CD14-positive monocyte (primary cell): ENCODE measurements at regions not wholly inside any gene's neighbourhood (a gene's known extent, or its start where the extent isn't known, plus 50 kb on each side); places are given as distances from the start of the nearest gene placed in this dataset.
A peak's percentile ranks its signal among the peaks of the same experiment; 100 is the strongest.

ENCODE experiments used
- DNase-seq, 3 donors: peaks; one replicate each; pipeline ENCODE4 v3.0.0-alpha.2; 2011 to 2022
- H2AFZ ChIP-seq: 2 replicates; pipeline ENCODE4 v1.6.0; 2012; ENCODE audit warnings: mild to moderate bottlenecking, low read depth, low read length, inconsistent platforms; ENCODE audit not compliant: insufficient read depth, poor library complexity, severe bottlenecking
- H3K27ac ChIP-seq, 2 donors: 1 replicate in 1 of 2; 2 replicates in 1 of 2; pipeline ENCODE4 v1.5.1; 2012 to 2013; ENCODE audit warnings: low read length in 2 of 2, control low read depth in 1 of 2, inconsistent platforms in 1 of 2, low read depth in 1 of 2, mild to moderate bottlenecking in 1 of 2
- H3K27me3 ChIP-seq, 2 donors: one replicate each; pipeline versions ENCODE4 v1.6.0 to v1.6.1; 2011 to 2013; ENCODE audit warnings: low read length in 2 of 2; ENCODE audit not compliant: control insufficient read depth in 2 of 2, insufficient read depth in 2 of 2
- H3K36me3 ChIP-seq, 2 donors: replicated peaks in 1 of 2; 1 replicate in 1 of 2; 2 replicates in 1 of 2; pipeline versions ENCODE4 v1.5.1 to v1.6.1; 2012 to 2013; ENCODE audit warnings: low read length in 2 of 2, control low read depth in 1 of 2, inconsistent platforms in 1 of 2, mild to moderate bottlenecking in 1 of 2; ENCODE audit not compliant: insufficient read depth in 2 of 2, control insufficient read depth in 1 of 2
- H3K4me1 ChIP-seq, 2 donors: 1 replicate in 1 of 2; 2 replicates in 1 of 2; pipeline versions ENCODE4 v1.5.1 to v1.6.1; 2012 to 2013; ENCODE audit warnings: low read length in 2 of 2, control low read depth in 1 of 2, inconsistent platforms in 1 of 2, mild to moderate bottlenecking in 1 of 2, moderate library complexity in 1 of 2; ENCODE audit not compliant: insufficient read depth in 2 of 2, control insufficient read depth in 1 of 2
- H3K4me2 ChIP-seq: replicated peaks from 2 replicates; pipeline ENCODE3; 2012; ENCODE audit warnings: low read length, moderate library complexity, mild to moderate bottlenecking; ENCODE audit not compliant: poor library complexity, severe bottlenecking; ENCODE audit errors: extremely low read depth
- H3K4me3 ChIP-seq, 3 experiments: fragments of 200-600 bp in 1 of 3; sonication (generic) in 1 of 3; replicated peaks in 1 of 3; 1 replicate in 2 of 3; 2 replicates in 1 of 3; pipeline ENCODE4 v1.5.1; 2011 to 2013; ENCODE audit warnings: low read length in 3 of 3, mild to moderate bottlenecking in 3 of 3, control low read depth in 2 of 3, low read depth in 2 of 3, inconsistent platforms in 1 of 3, moderate library complexity in 1 of 3
- H3K79me2 ChIP-seq: 2 replicates; pipeline ENCODE4 v1.6.0; 2012; ENCODE audit warnings: mild to moderate bottlenecking, control low read depth, inconsistent platforms, low read length, moderate library complexity; ENCODE audit not compliant: insufficient read depth
- H3K9ac ChIP-seq: 2 replicates; pipeline ENCODE4 v1.6.0; 2017; ENCODE audit warnings: low read length, mild to moderate bottlenecking; ENCODE audit not compliant: insufficient read depth, poor library complexity, severe bottlenecking
- H3K9me3 ChIP-seq, 2 donors: replicated peaks in 1 of 2; 1 replicate in 1 of 2; 2 replicates in 1 of 2; pipeline versions ENCODE4 v1.5.1 to v1.6.1; 2012 to 2013; ENCODE audit warnings: low read length in 2 of 2, control low read depth in 1 of 2; ENCODE audit not compliant: control insufficient read depth in 1 of 2, insufficient read depth in 1 of 2
- H4K20me1 ChIP-seq: 2 replicates; pipeline ENCODE4 v1.6.0; 2012; ENCODE audit warnings: mild to moderate bottlenecking, low read length, control low read depth, moderate library complexity; ENCODE audit not compliant: insufficient read depth
- H3K27ac Mint-ChIP-seq, 7 donors: one replicate each; pipeline ENCODE4 v1.8.0; 2020; ENCODE audit warnings: mild to moderate bottlenecking in 7 of 7, mixed read lengths in 7 of 7, moderate library complexity in 6 of 7, inconsistent platforms in 2 of 7
- H3K27me3 Mint-ChIP-seq, 3 donors: one replicate each; pipeline ENCODE4 v1.8.0; 2021 to 2022; ENCODE audit warnings: low read depth in 3 of 3, mild to moderate bottlenecking in 3 of 3, mixed read lengths in 3 of 3, moderate library complexity in 3 of 3, inconsistent platforms in 1 of 3
- H3K36me3 Mint-ChIP-seq, 2 donors: one replicate each; pipeline ENCODE4 v1.8.0; 2020; ENCODE audit warnings: mixed read lengths in 2 of 2, inconsistent platforms in 1 of 2, mild to moderate bottlenecking in 1 of 2
- H3K4me1 Mint-ChIP-seq: one replicate; pipeline ENCODE4 v1.8.0; 2020; ENCODE audit warnings: mild to moderate bottlenecking, mixed read lengths
- H3K4me3 Mint-ChIP-seq, 2 donors: one replicate each; pipeline ENCODE4 v1.8.0; 2020; ENCODE audit warnings: mild to moderate bottlenecking in 2 of 2, mixed read lengths in 2 of 2, moderate library complexity in 1 of 2
- H3K9me3 Mint-ChIP-seq, 7 donors: one replicate each; pipeline ENCODE4 v1.8.0; 2020 to 2022; ENCODE audit warnings: mixed read lengths in 7 of 7, mild to moderate bottlenecking in 6 of 7, moderate library complexity in 6 of 7, inconsistent platforms in 2 of 7
- WGBS: methylation state at CpG from one replicate; pipeline ENCODE4 v1.1.5; 2013; ENCODE audit warnings: missing lambda C conversion rate; ENCODE audit not compliant: insufficient coverage; 5-methylcytosine and 5-hydroxymethylcytosine counted together
- intact Hi-C, 2 donors: fragments of 100-400 bp; cut with micrococcal nuclease; formaldehyde crosslinking; loops; one replicate each; pipeline versions ENCODE4 v1.15.0 to v1.15.1; 2023
- TF ChIP-seq, protein P1 (sequence below): fragments of 200-600 bp; IDR thresholded peaks from one replicate; pipeline ENCODE4 v1.8.0; 2022; ENCODE audit warnings: antibody characterized with exemption, mild to moderate bottlenecking

DNA sequence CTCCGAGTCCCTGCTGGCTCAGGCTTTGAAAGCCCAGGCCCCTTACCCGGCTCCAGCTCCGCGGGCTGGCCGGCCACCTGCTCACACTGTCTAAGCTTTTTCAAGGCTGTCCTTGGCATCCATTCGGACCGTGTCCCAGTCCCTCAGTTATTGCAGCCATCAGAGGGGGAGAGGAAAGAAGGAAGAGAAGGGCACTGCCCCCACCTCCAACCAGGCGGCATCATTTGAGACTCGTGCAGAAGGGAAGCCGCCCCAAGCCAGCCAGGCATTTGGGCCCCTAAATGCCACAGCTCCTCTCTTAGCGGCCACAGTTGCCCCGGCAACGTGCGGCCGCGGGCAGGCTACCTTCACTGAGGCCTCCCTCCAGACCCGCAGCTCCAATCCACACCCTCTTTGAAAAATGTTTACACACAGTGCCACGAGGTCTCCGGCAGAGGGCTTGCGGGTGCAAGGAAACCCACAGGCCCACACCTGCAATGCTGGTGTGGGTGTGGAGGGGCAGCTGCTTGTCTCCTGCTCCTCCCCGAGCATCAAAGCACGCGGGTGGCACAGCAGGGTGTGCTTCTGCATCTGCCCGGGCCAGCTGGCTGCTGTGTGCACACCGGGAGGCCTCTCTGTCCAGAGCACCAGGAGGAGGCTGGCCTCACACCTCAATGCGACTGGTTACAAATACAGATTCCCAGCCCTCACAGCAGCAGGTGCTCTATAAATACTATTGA lies 124.4 kb downstream of the CTTN start:
- intact Hi-C loops: no loop called here
- Histone ChIP-seq H3K9ac (no peak overlapping the region), H3K27ac (no peak overlapping the region), H2AFZ (no peak overlapping the region), H4K20me1 (no peaks in the 10 kb centered on the region), H3K4me1 (no peaks in the 10 kb centered on the region), H3K36me3 (no peaks in the 10 kb centered on the region), H3K4me3 (no peak overlapping the region), H3K27me3 (peaks cover 0 to 2% of the 10 kb centered on the region in 2 donors), H3K4me2 (no peak overlapping the region), H3K79me2 (no peaks in the 10 kb centered on the region), H3K9me3 (no peaks in the 10 kb centered on the region)
- 60% methylated on average over 10 of the region's 26 CpGs for WGBS
- Mint-ChIP-seq H3K27ac (peak overlapping the region in 1 of 7 donors; percentile 53), H3K27me3 (peaks cover 5 to 11% (median 9%) of the 10 kb centered on the region in 3 donors), H3K9me3 (peaks cover 0 to 2% (median 0%) of the 10 kb centered on the region in 7 donors), H3K4me1 (no peaks in the 10 kb centered on the region), H3K4me3 (no peak overlapping the region), H3K36me3 (no peaks in the 10 kb centered on the region)
- no peak for DNase-seq
- TF ChIP-seq, protein P1, sequence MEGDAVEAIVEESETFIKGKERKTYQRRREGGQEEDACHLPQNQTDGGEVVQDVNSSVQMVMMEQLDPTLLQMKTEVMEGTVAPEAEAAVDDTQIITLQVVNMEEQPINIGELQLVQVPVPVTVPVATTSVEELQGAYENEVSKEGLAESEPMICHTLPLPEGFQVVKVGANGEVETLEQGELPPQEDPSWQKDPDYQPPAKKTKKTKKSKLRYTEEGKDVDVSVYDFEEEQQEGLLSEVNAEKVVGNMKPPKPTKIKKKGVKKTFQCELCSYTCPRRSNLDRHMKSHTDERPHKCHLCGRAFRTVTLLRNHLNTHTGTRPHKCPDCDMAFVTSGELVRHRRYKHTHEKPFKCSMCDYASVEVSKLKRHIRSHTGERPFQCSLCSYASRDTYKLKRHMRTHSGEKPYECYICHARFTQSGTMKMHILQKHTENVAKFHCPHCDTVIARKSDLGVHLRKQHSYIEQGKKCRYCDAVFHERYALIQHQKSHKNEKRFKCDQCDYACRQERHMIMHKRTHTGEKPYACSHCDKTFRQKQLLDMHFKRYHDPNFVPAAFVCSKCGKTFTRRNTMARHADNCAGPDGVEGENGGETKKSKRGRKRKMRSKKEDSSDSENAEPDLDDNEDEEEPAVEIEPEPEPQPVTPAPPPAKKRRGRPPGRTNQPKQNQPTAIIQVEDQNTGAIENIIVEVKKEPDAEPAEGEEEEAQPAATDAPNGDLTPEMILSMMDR: no peak

DNA sequence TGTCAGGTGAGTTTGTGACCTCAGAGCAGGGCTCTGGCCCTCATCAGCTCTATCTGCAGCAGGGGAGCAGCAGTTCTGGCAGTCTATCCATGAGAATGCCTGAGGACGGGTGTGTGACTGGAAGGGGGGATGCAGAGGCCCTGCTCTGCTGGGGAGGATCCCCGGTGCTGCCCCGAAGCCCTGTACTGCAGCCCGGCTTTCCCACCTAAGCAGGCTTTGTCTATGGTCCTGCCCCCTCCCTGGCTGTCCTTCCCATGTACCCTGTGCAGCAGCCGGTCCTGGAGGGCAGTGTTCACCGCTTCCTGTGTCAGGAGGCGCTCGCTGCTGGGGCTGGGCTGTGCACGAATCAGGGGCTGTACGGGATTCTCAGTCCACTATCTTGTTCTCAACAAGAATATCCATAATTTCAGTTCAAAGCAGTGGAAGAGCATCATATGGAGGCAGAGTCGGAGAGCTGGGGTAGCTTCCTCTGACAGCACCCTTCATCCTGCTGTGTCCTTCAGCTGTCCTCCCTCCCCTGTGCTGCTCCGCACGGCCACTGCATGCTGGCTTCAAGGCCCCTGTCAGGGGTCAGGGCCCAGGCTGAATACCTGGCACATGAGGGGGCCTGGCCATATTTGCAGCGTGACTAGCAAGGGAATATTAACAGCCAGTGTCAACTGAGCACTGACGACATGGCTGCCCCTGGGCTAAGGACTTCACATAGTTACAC lies 125.2 kb downstream of the CTTN start:
- H3K4me3 ChIP-seq: no peak overlapping the region
- TF ChIP-seq, protein P1: no peak
- H3K9me3 ChIP-seq: no peaks in the 10 kb centered on the region
- WGBS: 88% methylated on average over 13 of the region's 15 CpGs
- H3K27me3 ChIP-seq: peaks cover 0 to 2% of the 10 kb centered on the region in 2 donors
- no peaks in the 10 kb centered on the region for H3K79me2 ChIP-seq
- no peak overlapping the region for H3K4me3 Mint-ChIP-seq
- no peaks in the 10 kb centered on the region for H3K36me3 ChIP-seq
- H3K27ac ChIP-seq: no peak overlapping the region
- intact Hi-C loops: no loop called here
- no peak overlapping the region for H3K9ac ChIP-seq
- H3K4me2 ChIP-seq: no peak overlapping the region
- no peak for DNase-seq
- H3K27me3 Mint-ChIP-seq: peaks cover 3 to 11% (median 8%) of the 10 kb centered on the region in 3 donors
- no peaks in the 10 kb centered on the region for H3K4me1 Mint-ChIP-seq
- H3K9me3 Mint-ChIP-seq: peaks cover 0 to 2% (median 0%) of the 10 kb centered on the region in 7 donors
- no peaks in the 10 kb centered on the region for H3K36me3 Mint-ChIP-seq
- H3K4me1 ChIP-seq: no peaks in the 10 kb centered on the region
- H2AFZ ChIP-seq: no peak overlapping the region
- peak overlapping the region in 1 of 7 donors; percentile 53 for H3K27ac Mint-ChIP-seq
- no peaks in the 10 kb centered on the region for H4K20me1 ChIP-seq
